Neural progenitor cell (in vitro differentiated cells): ENCODE measurements at regions not wholly inside any gene's neighbourhood (a gene's known extent, or its start where the extent isn't known, plus 50 kb on each side); places are given as distances from the start of the nearest gene placed in this dataset.

ENCODE experiments used
- EZH2 ChIP-seq: fragments of 200-600 bp; sonication (generic); IDR thresholded peaks from 2 replicates; pipeline ENCODE4 v1.6.1; 2017; ENCODE audit warnings: antibody characterized with exemption, mild to moderate bottlenecking, moderate library complexity
- TF ChIP-seq, protein P1 (sequence below): fragments of 200-600 bp; sonication (generic); IDR thresholded peaks from 2 replicates; pipeline ENCODE4 v1.5.1; 2017; ENCODE audit warnings: antibody characterized with exemption, mild to moderate bottlenecking

DNA sequence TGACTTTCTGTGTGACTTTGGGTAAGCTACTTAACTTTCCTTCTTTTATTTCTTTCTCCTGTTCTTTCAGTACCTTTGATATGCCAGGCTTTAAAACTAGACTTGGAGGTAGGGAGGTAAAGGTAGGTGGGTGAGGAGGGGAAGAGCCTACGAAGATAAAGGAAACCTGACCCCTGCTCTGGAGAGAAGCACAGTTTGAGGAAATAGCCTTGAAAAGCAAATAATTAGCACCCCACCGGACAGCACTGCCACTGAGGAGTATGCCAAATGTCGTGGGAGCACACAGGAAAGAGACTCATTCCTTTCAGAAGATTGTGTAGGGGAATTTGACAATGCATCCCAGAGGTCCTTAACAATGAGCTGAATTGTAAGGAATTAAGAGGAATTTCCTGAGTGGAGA lies 65.2 kb upstream of the SPAG17 start:
- TF ChIP-seq, protein P1, sequence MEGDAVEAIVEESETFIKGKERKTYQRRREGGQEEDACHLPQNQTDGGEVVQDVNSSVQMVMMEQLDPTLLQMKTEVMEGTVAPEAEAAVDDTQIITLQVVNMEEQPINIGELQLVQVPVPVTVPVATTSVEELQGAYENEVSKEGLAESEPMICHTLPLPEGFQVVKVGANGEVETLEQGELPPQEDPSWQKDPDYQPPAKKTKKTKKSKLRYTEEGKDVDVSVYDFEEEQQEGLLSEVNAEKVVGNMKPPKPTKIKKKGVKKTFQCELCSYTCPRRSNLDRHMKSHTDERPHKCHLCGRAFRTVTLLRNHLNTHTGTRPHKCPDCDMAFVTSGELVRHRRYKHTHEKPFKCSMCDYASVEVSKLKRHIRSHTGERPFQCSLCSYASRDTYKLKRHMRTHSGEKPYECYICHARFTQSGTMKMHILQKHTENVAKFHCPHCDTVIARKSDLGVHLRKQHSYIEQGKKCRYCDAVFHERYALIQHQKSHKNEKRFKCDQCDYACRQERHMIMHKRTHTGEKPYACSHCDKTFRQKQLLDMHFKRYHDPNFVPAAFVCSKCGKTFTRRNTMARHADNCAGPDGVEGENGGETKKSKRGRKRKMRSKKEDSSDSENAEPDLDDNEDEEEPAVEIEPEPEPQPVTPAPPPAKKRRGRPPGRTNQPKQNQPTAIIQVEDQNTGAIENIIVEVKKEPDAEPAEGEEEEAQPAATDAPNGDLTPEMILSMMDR, result no peak
- no peak for TF ChIP-seq EZH2
